Liver (tissue), 3 donors: ENCODE measurements at regions not wholly inside any gene's neighbourhood (a gene's known extent, or its start where the extent isn't known, plus 50 kb on each side); places are given as distances from the start of the nearest gene placed in this dataset.

ENCODE experiments used
- CTCF ChIP-seq: fragments of 150-350 bp; IDR thresholded peaks from 2 replicates; pipeline ENCODE4 v1.5.1; 2017; ENCODE audit warnings: improper control_type of control experiment, low read depth, low read length; ENCODE audit not compliant: missing input control
- EGR1 ChIP-seq, 2 donors: IDR thresholded peaks; 2 replicates each; pipeline ENCODE4 v1.6.1; 2016 to 2018; ENCODE audit warnings: antibody characterized with exemption in 2 of 2, low read depth in 2 of 2
- GABPA ChIP-seq, 2 donors: IDR thresholded peaks in 1 of 2; conservative IDR thresholded peaks in 1 of 2; 2 replicates each; pipeline ENCODE4 v1.6.1; 2016; ENCODE audit warnings: antibody characterized with exemption in 2 of 2, mild to moderate bottlenecking in 1 of 2, moderate library complexity in 1 of 2
- HNF4A ChIP-seq, 2 donors: conservative IDR thresholded peaks; 2 replicates each; pipeline ENCODE4 v1.6.1; 2016; ENCODE audit warnings: antibody characterized with exemption in 2 of 2, mild to moderate bottlenecking in 2 of 2
- MAX ChIP-seq: IDR thresholded peaks from 2 replicates; pipeline ENCODE4 v1.6.1; 2016; ENCODE audit warnings: antibody characterized with exemption
- RAD21 ChIP-seq, 2 donors: IDR thresholded peaks; 2 replicates each; pipeline ENCODE4 v1.6.1; 2016; ENCODE audit warnings: antibody characterized with exemption in 2 of 2, mild to moderate bottlenecking in 2 of 2
- TAF1 ChIP-seq: conservative IDR thresholded peaks from 2 replicates; pipeline ENCODE4 v1.6.1; 2016; ENCODE audit warnings: antibody characterized with exemption, mild to moderate bottlenecking
- YY1 ChIP-seq: IDR thresholded peaks from 2 replicates; pipeline ENCODE4 v1.6.1; 2016; ENCODE audit warnings: antibody characterized with exemption, mild to moderate bottlenecking
- ZBTB33 ChIP-seq: IDR thresholded peaks from 2 replicates; pipeline ENCODE4 v1.6.1; 2016; ENCODE audit warnings: antibody characterized with exemption
- TF ChIP-seq, protein P1 (sequence below): IDR thresholded peaks from 2 replicates; pipeline ENCODE4 v1.6.1; 2016; ENCODE audit warnings: antibody characterized with exemption, mild to moderate bottlenecking
- donor health status: healthy.
- donor health status: healthy.

DNA sequence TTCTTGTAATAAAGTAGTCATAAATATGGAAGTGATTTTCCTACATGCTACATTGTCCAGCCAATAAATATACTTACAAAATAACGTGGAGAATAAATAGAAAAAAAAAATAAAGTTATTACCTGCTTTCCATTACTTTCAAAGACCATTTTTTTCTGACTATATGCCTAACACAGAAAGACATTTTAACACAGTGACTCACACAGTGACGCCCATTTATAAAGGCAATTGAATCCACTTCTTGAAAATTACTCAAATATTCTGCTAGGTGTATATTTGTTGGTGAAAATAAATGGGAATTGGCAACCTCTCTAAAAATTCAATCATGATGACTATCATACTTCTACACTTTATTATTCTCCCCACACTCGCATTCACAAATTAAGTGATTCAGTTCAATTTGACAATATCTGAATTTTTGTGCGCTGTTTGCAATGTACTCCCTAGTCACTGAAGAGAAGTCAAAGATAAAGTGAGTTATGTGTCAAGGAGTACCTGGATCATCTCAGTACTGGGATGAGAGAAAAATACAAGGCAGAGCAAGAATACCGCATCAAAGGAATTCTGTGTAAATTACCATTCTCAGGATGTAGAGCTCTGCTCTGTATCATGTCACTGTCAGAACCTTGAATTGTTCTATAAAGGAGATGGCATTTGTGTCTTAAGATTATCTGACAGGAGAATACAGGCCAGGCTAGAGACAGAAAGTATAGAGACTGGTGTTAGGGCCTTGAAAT is 642.7 kb downstream of the IPMK start:
- no peak for TF ChIP-seq CTCF
- TF ChIP-seq HNF4A (conservative IDR thresholded peaks at IDR 0.05) = no peak
- TF ChIP-seq MAX = no peak
- TF ChIP-seq RAD21 (IDR thresholded peaks at IDR 0.05) = no peak
- no peak for TF ChIP-seq YY1
- TF ChIP-seq TAF1 = no peak
- no peak for TF ChIP-seq EGR1 (IDR thresholded peaks at IDR 0.05; ENCODE audit: low read depth in 2 of 2)
- no peak for TF ChIP-seq ZBTB33
- TF ChIP-seq GABPA (IDR thresholded peaks at IDR 0.05 in 1 of 2, conservative IDR thresholded peaks at IDR 0.05 in 1 of 2) = no peak
- TF ChIP-seq, protein P1, sequence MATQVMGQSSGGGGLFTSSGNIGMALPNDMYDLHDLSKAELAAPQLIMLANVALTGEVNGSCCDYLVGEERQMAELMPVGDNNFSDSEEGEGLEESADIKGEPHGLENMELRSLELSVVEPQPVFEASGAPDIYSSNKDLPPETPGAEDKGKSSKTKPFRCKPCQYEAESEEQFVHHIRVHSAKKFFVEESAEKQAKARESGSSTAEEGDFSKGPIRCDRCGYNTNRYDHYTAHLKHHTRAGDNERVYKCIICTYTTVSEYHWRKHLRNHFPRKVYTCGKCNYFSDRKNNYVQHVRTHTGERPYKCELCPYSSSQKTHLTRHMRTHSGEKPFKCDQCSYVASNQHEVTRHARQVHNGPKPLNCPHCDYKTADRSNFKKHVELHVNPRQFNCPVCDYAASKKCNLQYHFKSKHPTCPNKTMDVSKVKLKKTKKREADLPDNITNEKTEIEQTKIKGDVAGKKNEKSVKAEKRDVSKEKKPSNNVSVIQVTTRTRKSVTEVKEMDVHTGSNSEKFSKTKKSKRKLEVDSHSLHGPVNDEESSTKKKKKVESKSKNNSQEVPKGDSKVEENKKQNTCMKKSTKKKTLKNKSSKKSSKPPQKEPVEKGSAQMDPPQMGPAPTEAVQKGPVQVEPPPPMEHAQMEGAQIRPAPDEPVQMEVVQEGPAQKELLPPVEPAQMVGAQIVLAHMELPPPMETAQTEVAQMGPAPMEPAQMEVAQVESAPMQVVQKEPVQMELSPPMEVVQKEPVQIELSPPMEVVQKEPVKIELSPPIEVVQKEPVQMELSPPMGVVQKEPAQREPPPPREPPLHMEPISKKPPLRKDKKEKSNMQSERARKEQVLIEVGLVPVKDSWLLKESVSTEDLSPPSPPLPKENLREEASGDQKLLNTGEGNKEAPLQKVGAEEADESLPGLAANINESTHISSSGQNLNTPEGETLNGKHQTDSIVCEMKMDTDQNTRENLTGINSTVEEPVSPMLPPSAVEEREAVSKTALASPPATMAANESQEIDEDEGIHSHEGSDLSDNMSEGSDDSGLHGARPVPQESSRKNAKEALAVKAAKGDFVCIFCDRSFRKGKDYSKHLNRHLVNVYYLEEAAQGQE = no peak
